Esophagus muscularis mucosa (tissue), 4 donors: ENCODE measurements at regions not wholly inside any gene's neighbourhood (a gene's known extent, or its start where the extent isn't known, plus 50 kb on each side); places are given as distances from the start of the nearest gene placed in this dataset.

Experiments used
- DNase-seq: peaks from one replicate; pipeline ENCODE4 v3.0.0-alpha.2; 2017; ENCODE audit errors: extremely low spot score
- H3K27ac ChIP-seq, 4 donors: fragments of 200-600 bp; sonication (generic); replicated peaks in 1 of 4; 1 replicate in 3 of 4; 2 replicates in 1 of 4; pipeline ENCODE4 v1.5.1; 2016 to 2019; ENCODE audit warnings: mild to moderate bottlenecking in 1 of 4
- H3K27me3 ChIP-seq, 4 donors: fragments of 200-600 bp; sonication (generic); one replicate each; pipeline versions ENCODE4 v1.5.1 to v1.6.0; 2016 to 2019
- H3K36me3 ChIP-seq, 4 donors: fragments of 200-600 bp; sonication (generic); one replicate each; pipeline ENCODE4 v1.5.1; 2016 to 2019
- H3K4me1 ChIP-seq, 4 donors: fragments of 200-600 bp; sonication (generic); one replicate each; pipeline ENCODE4 v1.5.1; 2016 to 2019
- H3K4me3 ChIP-seq, 4 donors: fragments of 200-600 bp; sonication (generic); 1 replicate in 2 of 4; 2 replicates in 2 of 4; pipeline ENCODE4 v1.5.1; 2016 to 2019; ENCODE audit warnings: mild to moderate bottlenecking in 4 of 4, moderate library complexity in 1 of 4
- H3K9me3 ChIP-seq, 4 donors: fragments of 200-600 bp; sonication (generic); 1 replicate in 3 of 4; 2 replicates in 1 of 4; pipeline ENCODE4 v1.5.1; 2016 to 2019
- CTCF ChIP-seq, 3 experiments: fragments of 200-600 bp in 2 of 3; fragments of 450-650 bp in 1 of 3; sonication (generic) in 2 of 3; IDR thresholded peaks; one replicate each; pipeline ENCODE4 v1.5.1; 2017 to 2019; ENCODE audit warnings: antibody characterized with exemption in 3 of 3, mild to moderate bottlenecking in 2 of 3, moderate library complexity in 1 of 3
- EP300 ChIP-seq: sonication (generic); formaldehyde crosslinking; IDR thresholded peaks from one replicate; pipeline ENCODE4 v1.6.1; 2017; ENCODE audit warnings: antibody characterized with exemption
- POLR2A ChIP-seq: fragments of 450-650 bp; IDR thresholded peaks from one replicate; pipeline ENCODE4 v1.6.1; 2017; ENCODE audit warnings: antibody characterized with exemption, moderate library complexity, mild to moderate bottlenecking, low read depth
- POLR2AphosphoS5 ChIP-seq, 2 donors: sonication (generic); formaldehyde crosslinking; IDR thresholded peaks; one replicate each; pipeline ENCODE4 v1.6.1; 2017; ENCODE audit warnings: antibody characterized with exemption in 2 of 2
- whole genome bisulfite sequencing: methylation state at CpG from one replicate; pipeline ENCODE4 v1.1.5; 2018; 5-methylcytosine and 5-hydroxymethylcytosine counted together
- intact Hi-C: fragments of 100-400 bp; cut with DNase I; formaldehyde crosslinking; loops from one replicate; pipeline ENCODE4 v1.15.1; 2023

GRCh38 chr7:156580036-156580435 lies 60.5 kb upstream of the RNF32 start:
- Histone ChIP-seq H3K4me3 (no peak overlapping the region), H3K36me3 (no peaks in the 10 kb centered on the region), H3K9me3 (peaks cover 0 to 3% (median 1%) of the 10 kb centered on the region in 4 donors), H3K27ac (no peak overlapping the region), H3K27me3 (peaks cover 0 to 19% (median 0%) of the 10 kb centered on the region in 4 donors), H3K4me1 (no peaks in the 10 kb centered on the region)
- 87% methylated on average over 8 of the region's 8 CpGs for WGBS
- TF ChIP-seq POLR2A (no peak), EP300 (no peak), CTCF (IDR thresholded peaks at IDR 0.05) (no peak), POLR2AphosphoS5 (IDR thresholded peaks at IDR 0.05) (no peak)
- intact Hi-C loops, result loop anchor here (10.0 kb wide), 1 partner anchor 65 kb away; the partner anchor contains the start of gene RNF32
- no peak for DNase-seq

- 69% methylated on average over 7 of the region's 8 CpGs for WGBS
- intact Hi-C loops, result no loop called here
These were observed 61.0 kb upstream of the RNF32 start for GRCh38 chr7:156579566-156579965.

DNA sequence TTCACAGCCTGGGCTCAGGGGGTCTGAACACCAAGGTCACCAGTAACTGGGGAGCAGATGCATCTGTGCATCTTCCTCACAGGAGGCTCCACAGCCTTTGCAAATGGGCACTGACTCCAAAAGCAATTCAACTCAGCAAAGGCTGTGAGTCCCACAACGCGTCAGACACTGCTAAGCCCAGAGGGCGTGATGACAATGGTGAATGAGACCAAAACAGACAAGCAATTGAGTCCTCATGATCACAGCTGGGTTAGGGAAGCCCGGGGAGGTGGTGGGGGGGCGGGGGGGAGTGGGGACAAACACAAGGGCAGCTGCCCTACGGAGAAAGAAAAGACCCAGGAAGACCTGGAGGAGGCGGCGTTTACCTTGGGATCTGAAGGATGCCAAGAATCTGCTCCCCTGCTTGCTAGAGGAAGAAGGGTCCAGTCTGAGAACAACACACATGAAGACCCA lies 61.6 kb upstream of the RNF32 start:
- Histone ChIP-seq H3K9me3 (peaks cover 0 to 8% (median 3%) of the 10 kb centered on the region in 4 donors), H3K4me1 (no peaks in the 10 kb centered on the region), H3K27ac (no peak overlapping the region), H3K27me3 (peaks cover 0 to 19% (median 0%) of the 10 kb centered on the region in 4 donors), H3K36me3 (no peaks in the 10 kb centered on the region), H3K4me3 (no peak overlapping the region)
- DNase-seq, result no peak
- WGBS, result 51% methylated on average over 8 of the region's 8 CpGs
- intact Hi-C loops, result no loop called here
- TF ChIP-seq EP300, result no peak
- no peak for TF ChIP-seq CTCF (IDR thresholded peaks at IDR 0.05)
- no peak for TF ChIP-seq POLR2AphosphoS5 (IDR thresholded peaks at IDR 0.05)
- no peak for TF ChIP-seq POLR2A

More at GRCh38 chr7:156579566-156579965, 61.0 kb upstream of the RNF32 start:
- Histone ChIP-seq H3K36me3 (no peaks in the 10 kb centered on the region), H3K4me3 (no peak overlapping the region), H3K4me1 (no peaks in the 10 kb centered on the region), H3K9me3 (peaks cover 0 to 6% (median 3%) of the 10 kb centered on the region in 4 donors), H3K27ac (no peak overlapping the region), H3K27me3 (peaks cover 0 to 19% (median 0%) of the 10 kb centered on the region in 4 donors)
- no peak for DNase-seq
- TF ChIP-seq POLR2AphosphoS5 (IDR thresholded peaks at IDR 0.05), result no peak
- TF ChIP-seq CTCF (IDR thresholded peaks at IDR 0.05), result no peak
- TF ChIP-seq EP300, result no peak
- TF ChIP-seq POLR2A, result no peak

GRCh38 chr7:156578578-156578940 lies 62.0 kb upstream of the RNF32 start:
- TF ChIP-seq EP300, result no peak
- no peak for TF ChIP-seq POLR2A
- TF ChIP-seq POLR2AphosphoS5 (IDR thresholded peaks at IDR 0.05), result no peak
- H3K4me3 ChIP-seq, result no peak overlapping the region
- H3K27ac ChIP-seq, result no peak overlapping the region
- H3K36me3 ChIP-seq, result no peaks in the 10 kb centered on the region
- peaks cover 0 to 8% (median 3%) of the 10 kb centered on the region in 4 donors for H3K9me3 ChIP-seq
- no peak for DNase-seq
- intact Hi-C loops, result no loop called here
- WGBS, result 88% methylated on average over 22 of the region's 23 CpGs
- H3K27me3 ChIP-seq, result peaks cover 0 to 19% (median 0%) of the 10 kb centered on the region in 4 donors
- no peaks in the 10 kb centered on the region for H3K4me1 ChIP-seq

GRCh38 chr7:156577645-156578577 lies 62.7 kb upstream of the RNF32 start:
- Histone ChIP-seq H3K9me3 (peaks cover 0 to 8% (median 3%) of the 10 kb centered on the region in 4 donors), H3K27ac (no peak overlapping the region), H3K27me3 (peaks cover 0 to 19% (median 0%) of the 10 kb centered on the region in 4 donors), H3K4me1 (no peaks in the 10 kb centered on the region), H3K36me3 (no peaks in the 10 kb centered on the region), H3K4me3 (no peak overlapping the region)
- intact Hi-C loops, result no loop called here
- DNase-seq, result no peak
- TF ChIP-seq POLR2A (no peak), CTCF (IDR thresholded peaks at IDR 0.05) (no peak), POLR2AphosphoS5 (IDR thresholded peaks at IDR 0.05) (no peak), EP300 (no peak)
- 80% methylated on average over 15 of the region's 15 CpGs for WGBS
